GM06990 (cell line): ENCODE measurements at regions not wholly inside any gene's neighbourhood (a gene's known extent, or its start where the extent isn't known, plus 50 kb on each side); places are given as distances from the start of the nearest gene placed in this dataset.

Experiments used
- DNase-seq: peaks from one replicate; pipeline ENCODE4 v3.0.0-alpha.2; 2011; ENCODE audit not compliant: insufficient read length; ENCODE audit errors: extremely low read depth
- H3K27me3 ChIP-seq: replicated peaks from 2 replicates; pipeline ENCODE4 v1.6.0; 2011; ENCODE audit warnings: low read length; ENCODE audit not compliant: control insufficient read depth, insufficient read depth
- H3K36me3 ChIP-seq: 2 replicates; pipeline ENCODE4 v1.5.1; 2011; ENCODE audit warnings: low read length; ENCODE audit not compliant: control insufficient read depth, insufficient read depth
- H3K4me3 ChIP-seq: replicated peaks from 2 replicates; pipeline ENCODE4 v1.5.1; 2011; ENCODE audit warnings: low read depth, mild to moderate bottlenecking, control low read depth, low read length
- TF ChIP-seq, protein P1 (sequence below): IDR thresholded peaks from 2 replicates; pipeline ENCODE4 v1.5.1; 2011; ENCODE audit warnings: low read length, control low read depth, mild to moderate bottlenecking, inconsistent platforms; ENCODE audit not compliant: insufficient read depth, poor library complexity, severe bottlenecking

DNA sequence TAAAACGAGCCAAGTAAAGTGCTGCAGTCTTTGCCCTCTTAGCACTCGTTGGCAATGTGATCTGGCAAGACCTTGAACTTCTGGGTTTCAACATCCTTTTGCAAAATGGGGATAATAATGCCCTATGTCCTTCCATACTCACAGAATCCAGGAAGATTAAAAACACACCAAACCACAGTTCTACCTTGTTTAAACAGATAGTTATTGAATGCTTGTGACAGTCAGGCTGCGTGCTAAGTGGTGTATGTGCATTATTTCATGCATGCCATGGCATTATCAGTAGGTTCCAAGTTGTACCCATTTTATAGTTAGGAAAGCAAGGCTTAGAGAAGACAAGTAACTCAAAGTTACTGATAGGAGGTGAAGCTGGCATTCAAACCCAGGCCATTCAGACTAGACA, 308.6 kb upstream of the PROX1 start:
- no peaks in the 10 kb centered on the region for H3K27me3 ChIP-seq

DNA sequence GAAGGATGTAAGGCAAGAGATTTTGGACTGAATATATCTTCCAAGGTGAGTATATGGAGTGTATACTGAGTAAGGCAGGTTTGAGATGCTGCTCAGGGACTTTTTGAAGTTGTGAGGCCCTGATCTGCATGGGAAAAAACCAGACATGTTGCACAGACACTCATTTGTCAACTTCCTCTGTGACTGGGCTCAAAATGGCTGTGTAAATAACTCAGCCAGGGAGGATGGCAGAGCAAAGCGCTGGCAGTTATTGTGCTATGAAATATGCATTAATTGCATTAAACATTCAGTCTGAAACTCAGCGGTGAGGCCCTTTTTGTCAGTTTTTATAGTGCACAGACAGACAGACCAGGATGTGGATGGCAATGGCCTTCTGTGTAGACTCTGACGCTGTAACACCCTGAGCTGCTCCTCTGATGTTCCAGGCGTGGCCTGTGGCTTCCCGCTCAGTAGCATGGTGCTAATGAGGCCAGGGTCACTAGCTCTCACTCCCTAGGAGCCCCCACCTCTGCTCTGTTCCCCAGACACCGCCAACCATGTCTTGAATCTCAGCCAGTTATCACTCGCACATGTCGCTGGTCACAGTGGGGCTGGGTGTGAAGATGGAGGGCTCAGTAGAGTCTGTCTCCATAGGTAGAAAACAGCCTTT, 307.0 kb upstream of the PROX1 start:
- no peaks in the 10 kb centered on the region for H3K27me3 ChIP-seq
- TF ChIP-seq, protein P1, sequence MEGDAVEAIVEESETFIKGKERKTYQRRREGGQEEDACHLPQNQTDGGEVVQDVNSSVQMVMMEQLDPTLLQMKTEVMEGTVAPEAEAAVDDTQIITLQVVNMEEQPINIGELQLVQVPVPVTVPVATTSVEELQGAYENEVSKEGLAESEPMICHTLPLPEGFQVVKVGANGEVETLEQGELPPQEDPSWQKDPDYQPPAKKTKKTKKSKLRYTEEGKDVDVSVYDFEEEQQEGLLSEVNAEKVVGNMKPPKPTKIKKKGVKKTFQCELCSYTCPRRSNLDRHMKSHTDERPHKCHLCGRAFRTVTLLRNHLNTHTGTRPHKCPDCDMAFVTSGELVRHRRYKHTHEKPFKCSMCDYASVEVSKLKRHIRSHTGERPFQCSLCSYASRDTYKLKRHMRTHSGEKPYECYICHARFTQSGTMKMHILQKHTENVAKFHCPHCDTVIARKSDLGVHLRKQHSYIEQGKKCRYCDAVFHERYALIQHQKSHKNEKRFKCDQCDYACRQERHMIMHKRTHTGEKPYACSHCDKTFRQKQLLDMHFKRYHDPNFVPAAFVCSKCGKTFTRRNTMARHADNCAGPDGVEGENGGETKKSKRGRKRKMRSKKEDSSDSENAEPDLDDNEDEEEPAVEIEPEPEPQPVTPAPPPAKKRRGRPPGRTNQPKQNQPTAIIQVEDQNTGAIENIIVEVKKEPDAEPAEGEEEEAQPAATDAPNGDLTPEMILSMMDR: no peak
- no peak overlapping the region for H3K4me3 ChIP-seq
- no peaks in the 10 kb centered on the region for H3K36me3 ChIP-seq
- no peak for DNase-seq

More for the DNA sequence above, 308.6 kb upstream of the PROX1 start:
- Histone ChIP-seq H3K4me3 (no peak overlapping the region), H3K36me3 (no peaks in the 10 kb centered on the region)
- DNase-seq: no peak
- TF ChIP-seq, protein P1: no peak

DNA sequence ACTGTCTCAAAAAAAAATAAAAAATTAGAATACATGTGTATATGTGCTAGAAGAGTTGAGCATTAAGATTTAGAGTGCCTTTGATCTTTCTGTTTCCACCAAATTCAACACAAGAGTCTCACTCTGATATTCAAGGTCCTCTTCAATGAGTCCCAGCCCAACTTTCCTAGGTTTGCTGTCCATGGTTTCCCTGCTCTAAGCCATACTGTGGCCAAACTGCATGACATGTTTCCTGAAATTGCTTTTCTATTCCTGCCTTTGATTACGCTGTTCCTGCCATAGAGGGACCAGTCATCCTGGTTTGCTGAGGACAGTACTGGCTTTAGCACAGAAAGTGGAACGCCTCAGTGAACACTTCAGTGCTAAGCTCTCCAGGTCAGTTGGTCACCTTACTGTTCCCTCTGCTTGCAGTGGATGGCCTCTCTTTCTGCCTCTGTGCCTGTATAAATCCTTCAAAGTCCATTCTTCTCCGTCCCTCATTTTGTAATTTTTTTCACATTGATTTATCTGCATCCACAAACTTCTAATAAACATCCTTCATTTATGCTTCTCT, 305.9 kb upstream of the PROX1 start:
- H3K36me3 ChIP-seq: no peaks in the 10 kb centered on the region
- DNase-seq: no peak
- no peaks in the 10 kb centered on the region for H3K27me3 ChIP-seq
- TF ChIP-seq, protein P1: no peak
- H3K4me3 ChIP-seq: no peak overlapping the region

DNA sequence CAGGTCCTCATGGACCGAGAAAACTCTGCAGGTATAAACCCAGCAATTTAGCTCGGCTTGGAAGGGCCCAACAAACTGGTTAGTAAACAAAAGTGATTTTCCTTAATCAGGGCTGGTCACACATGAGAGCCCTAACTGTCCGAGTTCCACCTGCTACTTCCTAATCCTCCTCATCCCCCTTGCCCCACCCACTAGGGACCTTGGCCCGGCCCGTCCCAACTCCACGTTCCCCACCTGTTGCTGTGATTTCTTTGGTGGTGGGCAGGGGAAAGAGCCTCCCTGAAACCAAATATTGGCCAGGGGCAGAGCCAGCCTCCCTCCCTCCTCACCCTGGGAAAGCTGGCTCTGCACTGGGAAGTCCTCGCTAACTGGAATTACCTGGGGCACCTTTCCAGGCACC, 304.2 kb upstream of the PROX1 start:
- no peaks in the 10 kb centered on the region; the same call in 1 of the 2 replicates for H3K27me3 ChIP-seq
- no peak overlapping the region for H3K4me3 ChIP-seq
- no peak for DNase-seq
- TF ChIP-seq, protein P1: no peak
- H3K36me3 ChIP-seq: no peaks in the 10 kb centered on the region

DNA sequence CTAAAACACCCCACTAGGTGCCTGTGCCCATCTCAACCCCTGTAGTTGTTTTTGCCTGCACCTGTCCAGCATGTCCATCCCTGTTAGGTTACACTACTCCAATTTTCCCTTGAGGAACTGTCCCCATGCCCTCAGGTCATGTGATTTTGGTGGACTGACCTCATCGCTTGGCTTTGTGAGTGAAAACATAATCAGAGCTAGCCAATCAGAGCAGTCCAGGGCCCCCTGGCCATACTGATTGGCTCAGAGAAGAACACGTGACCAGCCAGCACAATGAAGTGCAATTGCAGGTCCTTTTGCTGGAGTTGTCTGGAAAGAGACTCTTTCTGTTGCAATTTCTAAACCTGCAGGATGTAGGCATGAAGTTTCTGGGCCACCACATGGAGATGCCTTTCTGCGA, 303.3 kb upstream of the PROX1 start:
- H3K27me3 ChIP-seq: no peaks in the 10 kb centered on the region; the same call in 1 of the 2 replicates
- TF ChIP-seq, protein P1: no peak
- no peak overlapping the region for H3K4me3 ChIP-seq
- DNase-seq: no peak
- H3K36me3 ChIP-seq: no peaks in the 10 kb centered on the region
